ENCODE measurements at regions not wholly inside any gene's neighbourhood (a gene's known extent, or its start where the extent isn't known, plus 50 kb on each side); places are given as distances from the start of the nearest gene placed in this dataset.
"Not testable (repeated sequence)": the region's sequence is repeated elsewhere in the genome, so short reads cannot be mapped to it uniquely, and the experiment has no call there.

DNA sequence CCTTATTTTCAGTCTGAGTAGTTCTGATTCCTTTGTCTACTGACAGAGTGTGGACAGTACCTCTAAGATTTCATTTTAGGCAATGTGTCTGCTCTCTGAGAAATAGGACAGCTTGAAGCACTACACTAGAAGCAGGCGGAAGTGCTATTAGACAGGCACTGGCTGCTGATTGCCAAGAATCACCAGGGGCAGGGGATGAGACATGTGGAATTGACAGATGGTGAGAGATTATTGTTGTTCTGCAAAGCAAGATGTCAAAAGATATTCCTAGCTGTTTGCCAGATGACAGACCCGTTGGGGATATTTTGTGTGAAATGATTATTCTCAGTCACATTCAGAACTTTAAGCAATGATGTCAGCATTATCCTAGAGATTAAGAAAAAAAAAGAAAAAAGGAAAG lies 323.3 kb downstream of the ANKRD30B start:
- not testable (repeated sequence) for H3K36me3 ChIP-seq (ENCODE audit: control insufficient read depth in 3 of 3, insufficient read depth in 3 of 3, low read length in 3 of 3); H3K4me1 ChIP-seq (ENCODE audit: control insufficient read depth in 3 of 3, insufficient read depth in 3 of 3, low read length in 3 of 3); H3K4me3 ChIP-seq (ENCODE audit: low read length in 3 of 3); H3K9me3 ChIP-seq (ENCODE audit: control insufficient read depth in 3 of 3, low read length in 3 of 3); H3K27ac ChIP-seq (ENCODE audit: low read depth, low read length); H3K27me3 ChIP-seq (ENCODE audit: control insufficient read depth in 3 of 3, insufficient read depth in 3 of 3, low read length in 3 of 3); H3K9ac ChIP-seq (ENCODE audit: low read depth in 1 of 3, low read length in 3 of 3)

All from skeletal muscle tissue (tissue), 3 donors.